Caco-2 (cell line): ENCODE measurements at regions not wholly inside any gene's neighbourhood (a gene's known extent, or its start where the extent isn't known, plus 50 kb on each side); places are given as distances from the start of the nearest gene placed in this dataset.

ENCODE experiments used
- BruUV-seq: library from RNA; stranded (reverse); fragments of 400-500 nt; replicated peaks from 2 replicates; lab custom pipeline; 2021; lab: Mats Ljungman, UMichigan
- CTCF ChIA-PET: fragments of 300-600 bp; sonication (Branson Sonifier 250); formaldehyde crosslinking; loops from one replicate; lab custom pipeline; 2022; ENCODE audit warnings: antibody characterized with exemption; lab: Charles Lee
- POLR2A ChIA-PET: fragments of 300-600 bp; sonication (Branson Sonifier 250); formaldehyde crosslinking; loops from one replicate; lab custom pipeline; 2022; ENCODE audit warnings: antibody characterized with exemption; lab: Charles Lee
- DNase-seq, 2 experiments: peaks; one replicate each; pipeline versions ENCODE4 v3.0.0 to v3.0.0-alpha.2; 2020 to 2022
- H3K27me3 ChIP-seq: replicated peaks from 2 replicates; pipeline ENCODE4 v1.6.0; 2011; ENCODE audit warnings: low read length; ENCODE audit not compliant: control insufficient read depth, insufficient read depth
- H3K36me3 ChIP-seq: 2 replicates; pipeline ENCODE4 v1.5.1; 2011; ENCODE audit warnings: low read length; ENCODE audit not compliant: control insufficient read depth, insufficient read depth
- H3K4me1 ChIP-seq: fragments of 250-450 bp; sonication (Bioruptor Pico); 2 replicates; pipeline ENCODE4 v1.5.1; 2020; ENCODE audit warnings: mild to moderate bottlenecking
- H3K4me3 ChIP-seq: 2 replicates; pipeline ENCODE4 v1.5.1; 2011; ENCODE audit warnings: low read depth, mild to moderate bottlenecking, control low read depth, low read length
- H3K9me3 ChIP-seq: fragments of 250-450 bp; sonication (Bioruptor Pico); 2 replicates; pipeline ENCODE4 v1.5.1; 2020; ENCODE audit warnings: mild to moderate bottlenecking, moderate library complexity
- H3K27ac Mint-ChIP-seq: one replicate; pipeline ENCODE4 v1.8.0; 2022; ENCODE audit warnings: mixed read lengths; ENCODE audit not compliant: unreplicated experiment
- H3K27me3 Mint-ChIP-seq: one replicate; pipeline ENCODE4 v1.8.0; 2022; ENCODE audit warnings: mixed read lengths; ENCODE audit not compliant: insufficient read depth, unreplicated experiment
- H3K36me3 Mint-ChIP-seq: one replicate; pipeline ENCODE4 v1.8.0; 2022; ENCODE audit warnings: mild to moderate bottlenecking, mixed read lengths; ENCODE audit not compliant: insufficient read depth, unreplicated experiment
- H3K4me1 Mint-ChIP-seq: one replicate; pipeline ENCODE4 v1.8.0; 2022; ENCODE audit warnings: low read depth, mixed read lengths; ENCODE audit not compliant: unreplicated experiment
- H3K4me3 Mint-ChIP-seq: one replicate; pipeline ENCODE4 v1.8.0; 2022; ENCODE audit warnings: mild to moderate bottlenecking, moderate library complexity, mixed read lengths; ENCODE audit not compliant: unreplicated experiment
- H3K9me3 Mint-ChIP-seq: one replicate; pipeline ENCODE4 v1.8.0; 2022; ENCODE audit warnings: mixed read lengths; ENCODE audit not compliant: unreplicated experiment
- intact Hi-C: fragments of 100-400 bp; cut with micrococcal nuclease; formaldehyde crosslinking; loops from one replicate; pipeline ENCODE4 v1.10.0; 2022; ENCODE audit not compliant: unreplicated experiment
- TF ChIP-seq, protein P1 (sequence below), 2 experiments: fragments of 200-600 bp in 1 of 2; IDR thresholded peaks; 1 replicate in 1 of 2; 2 replicates in 1 of 2; pipeline versions ENCODE4 v1.5.1 to v1.8.0; 2011 to 2022; ENCODE audit warnings: antibody characterized with exemption in 1 of 2, control low read depth in 1 of 2, inconsistent platforms in 1 of 2, low read depth in 1 of 2, low read length in 1 of 2, mild to moderate bottlenecking in 1 of 2, moderate library complexity in 1 of 2; ENCODE audit not compliant: insufficient read depth in 1 of 2, severe bottlenecking in 1 of 2, unreplicated experiment in 1 of 2

DNA sequence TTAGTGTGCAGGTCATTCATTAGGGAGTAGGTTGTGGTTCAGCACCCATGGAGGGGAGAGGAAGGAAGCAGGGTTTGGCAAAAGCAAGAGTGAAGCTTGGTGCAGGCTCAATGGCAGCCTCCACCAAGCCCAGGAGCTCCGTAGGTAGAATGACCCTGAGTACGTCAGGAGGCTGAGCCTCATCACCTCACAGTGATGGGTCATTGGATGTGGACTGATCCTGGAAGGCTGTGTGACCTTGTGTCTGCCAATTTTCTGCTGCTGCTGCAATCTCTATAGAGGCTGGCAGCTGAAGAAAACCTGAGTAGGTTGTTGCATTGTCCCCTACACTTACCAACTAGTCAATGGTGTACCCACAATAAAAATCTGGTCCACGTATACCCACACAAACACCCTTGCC lies 173.1 kb downstream of the ASCL1 start:
- no peaks in the 10 kb centered on the region for H3K27me3 ChIP-seq
- Mint-ChIP-seq H3K27me3 (peaks cover 4% of the 10 kb centered on the region), H3K9me3 (peaks cover 20% of the 10 kb centered on the region), H3K27ac (no peak overlapping the region), H3K4me1 (no peaks in the 10 kb centered on the region), H3K4me3 (no peak overlapping the region), H3K36me3 (no peaks in the 10 kb centered on the region)
- BruUV-seq: no TSS peak
- no peaks in the 10 kb centered on the region for H3K4me1 ChIP-seq
- TF ChIP-seq, protein P1, sequence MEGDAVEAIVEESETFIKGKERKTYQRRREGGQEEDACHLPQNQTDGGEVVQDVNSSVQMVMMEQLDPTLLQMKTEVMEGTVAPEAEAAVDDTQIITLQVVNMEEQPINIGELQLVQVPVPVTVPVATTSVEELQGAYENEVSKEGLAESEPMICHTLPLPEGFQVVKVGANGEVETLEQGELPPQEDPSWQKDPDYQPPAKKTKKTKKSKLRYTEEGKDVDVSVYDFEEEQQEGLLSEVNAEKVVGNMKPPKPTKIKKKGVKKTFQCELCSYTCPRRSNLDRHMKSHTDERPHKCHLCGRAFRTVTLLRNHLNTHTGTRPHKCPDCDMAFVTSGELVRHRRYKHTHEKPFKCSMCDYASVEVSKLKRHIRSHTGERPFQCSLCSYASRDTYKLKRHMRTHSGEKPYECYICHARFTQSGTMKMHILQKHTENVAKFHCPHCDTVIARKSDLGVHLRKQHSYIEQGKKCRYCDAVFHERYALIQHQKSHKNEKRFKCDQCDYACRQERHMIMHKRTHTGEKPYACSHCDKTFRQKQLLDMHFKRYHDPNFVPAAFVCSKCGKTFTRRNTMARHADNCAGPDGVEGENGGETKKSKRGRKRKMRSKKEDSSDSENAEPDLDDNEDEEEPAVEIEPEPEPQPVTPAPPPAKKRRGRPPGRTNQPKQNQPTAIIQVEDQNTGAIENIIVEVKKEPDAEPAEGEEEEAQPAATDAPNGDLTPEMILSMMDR (IDR thresholded peaks at IDR 0.05; ENCODE audit: insufficient read depth in 1 of 2, low read depth in 1 of 2, low read length in 1 of 2, severe bottlenecking in 1 of 2, unreplicated experiment in 1 of 2): no peak
- no peak for DNase-seq
- intact Hi-C loops: no loop called here
- ChIA-PET POLR2A (no interaction called here), CTCF (no interaction called here)
- no peak overlapping the region for H3K4me3 ChIP-seq
- no peaks in the 10 kb centered on the region for H3K36me3 ChIP-seq
- peaks cover 8% of the 10 kb centered on the region for H3K9me3 ChIP-seq

DNA sequence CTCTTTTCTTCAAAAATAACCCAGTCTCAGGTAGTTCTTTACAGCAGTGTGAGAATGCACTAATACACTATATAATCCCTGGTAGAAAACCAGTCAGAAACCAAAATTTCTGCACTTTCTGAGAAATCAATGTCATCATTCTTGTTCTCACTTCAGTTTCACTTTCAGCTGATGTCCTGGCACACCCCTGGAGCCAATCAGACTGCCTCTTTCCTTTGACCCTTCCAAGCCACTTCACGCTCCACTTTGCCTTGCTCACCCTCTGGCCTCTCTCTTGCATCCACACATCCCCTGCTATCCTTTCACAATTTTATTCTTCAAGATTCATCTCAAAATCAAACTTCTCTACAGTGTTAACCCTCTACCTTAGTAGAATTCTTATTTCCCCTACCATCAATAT lies 181.1 kb downstream of the ASCL1 start:
- ChIA-PET CTCF (no interaction called here), POLR2A (no interaction called here)
- Histone ChIP-seq H3K9me3 (peaks cover 8% of the 10 kb centered on the region), H3K4me3 (no peak overlapping the region), H3K4me1 (no peaks in the 10 kb centered on the region), H3K27me3 (no peaks in the 10 kb centered on the region), H3K36me3 (no peaks in the 10 kb centered on the region)
- TF ChIP-seq, protein P1 (IDR thresholded peaks at IDR 0.05; ENCODE audit: insufficient read depth in 1 of 2, low read depth in 1 of 2, low read length in 1 of 2, severe bottlenecking in 1 of 2, unreplicated experiment in 1 of 2): no peak
- Mint-ChIP-seq H3K4me3 (no peak overlapping the region), H3K27me3 (no peaks in the 10 kb centered on the region), H3K36me3 (no peaks in the 10 kb centered on the region), H3K27ac (no peak overlapping the region), H3K4me1 (no peaks in the 10 kb centered on the region), H3K9me3 (peaks cover 14% of the 10 kb centered on the region)
- no peak for DNase-seq
- intact Hi-C loops: no loop called here
- BruUV-seq: no TSS peak

DNA sequence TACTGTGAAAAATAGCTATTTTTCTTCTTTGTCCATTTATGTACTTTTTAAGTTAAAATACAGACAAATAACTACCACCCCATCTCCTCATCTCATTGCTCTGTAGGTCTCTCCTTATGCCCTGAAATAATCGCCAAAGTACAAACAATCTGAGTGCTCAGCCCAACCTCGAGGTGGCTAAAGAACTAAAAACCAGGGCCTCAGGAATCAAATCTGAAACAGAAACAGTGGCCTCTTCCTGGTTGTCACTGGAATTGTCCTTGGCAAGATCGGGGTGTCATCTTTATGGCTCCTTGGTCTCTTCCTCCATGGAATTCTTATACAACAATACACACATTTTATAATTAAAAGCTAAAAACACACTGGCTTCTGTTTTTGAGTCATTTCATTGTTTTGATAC lies 182.4 kb downstream of the ASCL1 start:
- ChIA-PET POLR2A (no interaction called here), CTCF (no interaction called here)
- Histone ChIP-seq H3K4me1 (no peaks in the 10 kb centered on the region), H3K27me3 (no peaks in the 10 kb centered on the region), H3K4me3 (no peak overlapping the region), H3K36me3 (no peaks in the 10 kb centered on the region), H3K9me3 (no peaks in the 10 kb centered on the region)
- Mint-ChIP-seq H3K27ac (no peak overlapping the region), H3K9me3 (peaks cover under 1% of the 10 kb centered on the region), H3K4me1 (no peaks in the 10 kb centered on the region), H3K27me3 (no peaks in the 10 kb centered on the region), H3K36me3 (no peaks in the 10 kb centered on the region), H3K4me3 (no peak overlapping the region)
- intact Hi-C loops: no loop called here
- no peak for DNase-seq
- no TSS peak for BruUV-seq
- TF ChIP-seq, protein P1 (IDR thresholded peaks at IDR 0.05; ENCODE audit: insufficient read depth in 1 of 2, low read depth in 1 of 2, low read length in 1 of 2, severe bottlenecking in 1 of 2, unreplicated experiment in 1 of 2): no peak
